AG04450 (cell line): ENCODE measurements at regions not wholly inside any gene's neighbourhood (a gene's known extent, or its start where the extent isn't known, plus 50 kb on each side); places are given as distances from the start of the nearest gene placed in this dataset.

Experiments
- CTCF ChIA-PET: fragments of 300-600, 350-600 bp; formaldehyde crosslinking; extraction: SDS; loops from one replicate; lab custom pipeline; 2022; ENCODE audit warnings: antibody characterized with exemption, inconsistent platforms; lab: Charles Lee
- POLR2A ChIA-PET: fragments of 350-600 bp; formaldehyde crosslinking; extraction: SDS; loops from one replicate; lab custom pipeline; 2021; ENCODE audit warnings: antibody characterized with exemption, inconsistent platforms; lab: Yijun Ruan, JAX
- DNase-seq: peaks from one replicate; pipeline ENCODE4 v3.0.0-alpha.2; 2011; ENCODE audit warnings: low read depth, low spot score
- H3K27ac ChIP-seq: one replicate; pipeline ENCODE4 v1.5.1; 2012; ENCODE audit warnings: low read depth, low read length, control low read depth
- H3K27me3 ChIP-seq: one replicate; pipeline ENCODE4 v1.6.0; 2012; ENCODE audit warnings: low read length; ENCODE audit not compliant: control insufficient read depth, insufficient read depth
- H3K4me3 ChIP-seq: 2 replicates; pipeline ENCODE4 v1.5.1; 2011; ENCODE audit warnings: mild to moderate bottlenecking, low read depth, low read length, control low read depth
- H3K9me3 ChIP-seq: 2 replicates; pipeline ENCODE4 v1.5.1; 2012; ENCODE audit warnings: low read length; ENCODE audit not compliant: control insufficient read depth, insufficient read depth
- CTCF ChIP-seq: IDR thresholded peaks from 2 replicates; pipeline ENCODE4 v1.5.1; 2011; ENCODE audit warnings: low read depth, low read length, control low read depth, inconsistent platforms

- ChIA-PET CTCF (no interaction called here), POLR2A (no interaction called here)
- no peak overlapping the region for H3K4me3 ChIP-seq
- no peak for DNase-seq
- H3K27me3 ChIP-seq: no peaks in the 10 kb centered on the region
- no peak for TF ChIP-seq CTCF
- peaks cover 9% of the 10 kb centered on the region; the same call in 1 of the 2 replicates for H3K9me3 ChIP-seq
- H3K27ac ChIP-seq: no peak overlapping the region
Measured at GRCh38 chr18:1480309-1480708, 575.6 kb downstream of the ADCYAP1 start.

- Histone ChIP-seq H3K4me3 (no peak overlapping the region), H3K27ac (no peak overlapping the region), H3K9me3 (0 out of 2 replicates have a peak, but pooled peaks cover 3% of the 10 kb centered on the region), H3K27me3 (no peaks in the 10 kb centered on the region)
- no peak for DNase-seq
- ChIA-PET CTCF (no interaction called here), POLR2A (no interaction called here)
- no peak for TF ChIP-seq CTCF
Measured at GRCh38 chr18:1481577-1481976, 576.9 kb downstream of the ADCYAP1 start.

GRCh38 chr18:1483385-1483784 lies 578.7 kb downstream of the ADCYAP1 start:
- CTCF ChIA-PET: no interaction called here

GRCh38 chr18:1487457-1487856 lies 582.8 kb downstream of the ADCYAP1 start:
- no peaks in the 10 kb centered on the region for H3K27me3 ChIP-seq
- DNase-seq: no peak
- TF ChIP-seq CTCF: no peak
- CTCF ChIA-PET: no interaction called here
- no peak overlapping the region for H3K27ac ChIP-seq
- POLR2A ChIA-PET: no interaction called here
- H3K4me3 ChIP-seq: no peak overlapping the region
- H3K9me3 ChIP-seq: no peaks in the 10 kb centered on the region; the same call in 1 of the 2 replicates

More at GRCh38 chr18:1483385-1483784, 578.7 kb downstream of the ADCYAP1 start:
- Histone ChIP-seq H3K9me3 (no peaks in the 10 kb centered on the region; the same call in 1 of the 2 replicates), H3K4me3 (no peak overlapping the region), H3K27me3 (no peaks in the 10 kb centered on the region), H3K27ac (no peak overlapping the region)
- no peak for DNase-seq
- POLR2A ChIA-PET: no interaction called here
- no peak for TF ChIP-seq CTCF

GRCh38 chr18:1488394-1488793 lies 583.7 kb downstream of the ADCYAP1 start:
- DNase-seq: no peak
- Histone ChIP-seq H3K27ac (no peak overlapping the region), H3K27me3 (no peaks in the 10 kb centered on the region), H3K9me3 (no peaks in the 10 kb centered on the region; the same call in 1 of the 2 replicates), H3K4me3 (no peak overlapping the region)
- CTCF ChIA-PET: no interaction called here
- POLR2A ChIA-PET: no interaction called here
- TF ChIP-seq CTCF: no peak
